ENCODE measurements at regions not wholly inside any gene's neighbourhood (a gene's known extent, or its start where the extent isn't known, plus 50 kb on each side); places are given as distances from the start of the nearest gene placed in this dataset.

GRCh38 chr14:71659159-71659558, 273.1 kb upstream of the RGS6 start:
- Histone ChIP-seq H3K9me3 (ENCODE audit: control insufficient read depth in 4 of 4, low read length in 3 of 4) (no peaks in the 10 kb centered on the region), H3K27ac (ENCODE audit: low read depth in 1 of 2, low read length in 2 of 2) (no peak overlapping the region), H3K36me3 (ENCODE audit: control insufficient read depth in 4 of 4, insufficient read depth in 3 of 4, low read depth in 1 of 4, low read length in 3 of 4) (peaks cover 4 to 15% (median 5%) of the 10 kb centered on the region in 4 donors), H3K4me3 (ENCODE audit: low read depth in 1 of 3, low read length in 3 of 3) (no peak overlapping the region), H3K9ac (ENCODE audit: low read depth in 1 of 2, low read length in 2 of 2) (no peak overlapping the region), H3K4me1 (ENCODE audit: control insufficient read depth in 4 of 4, insufficient read depth in 4 of 4, low read length in 3 of 4) (no peaks in the 10 kb centered on the region), H3K27me3 (ENCODE audit: control insufficient read depth in 4 of 4, insufficient read depth in 4 of 4, low read length in 3 of 4) (no peaks in the 10 kb centered on the region)
- DNase-seq (ENCODE audit: low spot score), result no peak
- TF ChIP-seq RXRA (IDR thresholded peaks at IDR 0.05), result no peak
- TF ChIP-seq, protein P1, sequence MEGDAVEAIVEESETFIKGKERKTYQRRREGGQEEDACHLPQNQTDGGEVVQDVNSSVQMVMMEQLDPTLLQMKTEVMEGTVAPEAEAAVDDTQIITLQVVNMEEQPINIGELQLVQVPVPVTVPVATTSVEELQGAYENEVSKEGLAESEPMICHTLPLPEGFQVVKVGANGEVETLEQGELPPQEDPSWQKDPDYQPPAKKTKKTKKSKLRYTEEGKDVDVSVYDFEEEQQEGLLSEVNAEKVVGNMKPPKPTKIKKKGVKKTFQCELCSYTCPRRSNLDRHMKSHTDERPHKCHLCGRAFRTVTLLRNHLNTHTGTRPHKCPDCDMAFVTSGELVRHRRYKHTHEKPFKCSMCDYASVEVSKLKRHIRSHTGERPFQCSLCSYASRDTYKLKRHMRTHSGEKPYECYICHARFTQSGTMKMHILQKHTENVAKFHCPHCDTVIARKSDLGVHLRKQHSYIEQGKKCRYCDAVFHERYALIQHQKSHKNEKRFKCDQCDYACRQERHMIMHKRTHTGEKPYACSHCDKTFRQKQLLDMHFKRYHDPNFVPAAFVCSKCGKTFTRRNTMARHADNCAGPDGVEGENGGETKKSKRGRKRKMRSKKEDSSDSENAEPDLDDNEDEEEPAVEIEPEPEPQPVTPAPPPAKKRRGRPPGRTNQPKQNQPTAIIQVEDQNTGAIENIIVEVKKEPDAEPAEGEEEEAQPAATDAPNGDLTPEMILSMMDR (IDR thresholded peaks at IDR 0.05; ENCODE audit: low read depth, low read length, missing input control), result no peak
- no peak for TF ChIP-seq SP1 (IDR thresholded peaks at IDR 0.05)
- no peak for TF ChIP-seq EGR1 (IDR thresholded peaks at IDR 0.05; ENCODE audit: low read depth in 2 of 2)
- no peak for TF ChIP-seq YY1 (IDR thresholded peaks at IDR 0.05)
- no peak for TF ChIP-seq RAD21 (IDR thresholded peaks at IDR 0.05)

DNA sequence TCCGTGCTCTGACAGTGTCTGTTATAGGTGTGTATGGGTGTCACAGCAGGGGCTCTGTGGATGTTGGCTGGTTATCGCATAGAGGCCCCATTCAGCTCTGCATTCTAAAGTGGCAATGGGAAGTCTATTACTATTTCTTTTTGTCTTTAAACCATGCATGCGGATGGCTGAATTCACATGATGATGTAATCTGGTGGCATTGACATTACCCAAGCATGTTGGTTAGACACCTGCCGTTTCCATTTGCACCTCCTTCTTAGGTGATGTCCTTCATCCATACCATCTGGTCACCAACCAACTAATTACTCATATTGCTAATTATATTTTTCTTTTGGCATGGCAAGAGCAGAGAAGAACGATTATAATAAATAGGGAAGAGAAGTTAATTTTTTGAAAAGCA, 270.8 kb upstream of the RGS6 start:
- 96% methylated on average over 5 of the region's 5 CpGs for WGBS

More for the DNA sequence above, 270.8 kb upstream of the RGS6 start:
- no peak overlapping the region for H3K9ac ChIP-seq (ENCODE audit: low read depth in 1 of 2, low read length in 2 of 2)
- H3K4me3 ChIP-seq (ENCODE audit: low read depth in 1 of 3, low read length in 3 of 3), result no peak overlapping the region
- peaks cover 3 to 15% (median 5%) of the 10 kb centered on the region in 4 donors for H3K36me3 ChIP-seq (ENCODE audit: control insufficient read depth in 4 of 4, insufficient read depth in 3 of 4, low read depth in 1 of 4, low read length in 3 of 4)
- no peaks in the 10 kb centered on the region for H3K9me3 ChIP-seq (ENCODE audit: control insufficient read depth in 4 of 4, low read length in 3 of 4)
- TF ChIP-seq YY1 (IDR thresholded peaks at IDR 0.05), result no peak
- no peak for TF ChIP-seq GABPA (IDR thresholded peaks at IDR 0.05 in 1 of 2, conservative IDR thresholded peaks at IDR 0.05 in 1 of 2)
- TF ChIP-seq HNF4G (IDR thresholded peaks at IDR 0.05), result no peak
- no peak for TF ChIP-seq REST (IDR thresholded peaks at IDR 0.05)
- no peak for TF ChIP-seq FOXA1 (IDR thresholded peaks at IDR 0.05)
- TF ChIP-seq SP1 (IDR thresholded peaks at IDR 0.05), result no peak
- no peak for TF ChIP-seq FOXA2 (IDR thresholded peaks at IDR 0.05)
- no peak for TF ChIP-seq EGR1 (IDR thresholded peaks at IDR 0.05; ENCODE audit: low read depth in 2 of 2)
- TF ChIP-seq, protein P1 (IDR thresholded peaks at IDR 0.05; ENCODE audit: low read depth, low read length, missing input control), result no peak
- no peak for TF ChIP-seq TAF1 (conservative IDR thresholded peaks at IDR 0.05)
- no peak for DNase-seq (ENCODE audit: low spot score)
- no peaks in the 10 kb centered on the region for H3K27me3 ChIP-seq (ENCODE audit: control insufficient read depth in 4 of 4, insufficient read depth in 4 of 4, low read length in 3 of 4)
- H3K4me1 ChIP-seq (ENCODE audit: control insufficient read depth in 4 of 4, insufficient read depth in 4 of 4, low read length in 3 of 4), result no peaks in the 10 kb centered on the region
- no peak overlapping the region for H3K27ac ChIP-seq (ENCODE audit: low read depth in 1 of 2, low read length in 2 of 2)
